Uterus (tissue), 3 donors: ENCODE measurements at regions not wholly inside any gene's neighbourhood (a gene's known extent, or its start where the extent isn't known, plus 50 kb on each side); places are given as distances from the start of the nearest gene placed in this dataset.

Source experiments
- DNase-seq, 2 donors: peaks; one replicate each; pipeline ENCODE4 v3.0.0-alpha.2; 2019 to 2020
- H3K27ac ChIP-seq, 2 donors: fragments of 200-600 bp; sonication (generic); 1 replicate in 1 of 2; 2 replicates in 1 of 2; pipeline ENCODE4 v1.5.1; 2016 to 2018
- H3K27me3 ChIP-seq, 2 donors: fragments of 200-600 bp; sonication (generic); one replicate each; pipeline ENCODE4 v1.5.1; 2018 to 2019; ENCODE audit warnings: control low read depth in 1 of 2
- H3K36me3 ChIP-seq, 2 donors: fragments of 200-600 bp; sonication (generic); one replicate each; pipeline ENCODE4 v1.5.1; 2019; ENCODE audit warnings: control low read depth in 1 of 2
- H3K4me1 ChIP-seq, 2 donors: fragments of 200-600 bp; sonication (generic); one replicate each; pipeline ENCODE4 v1.5.1; 2018 to 2019; ENCODE audit warnings: control low read depth in 1 of 2
- H3K4me3 ChIP-seq, 2 donors: fragments of 200-600 bp; sonication (generic); 1 replicate in 1 of 2; 2 replicates in 1 of 2; pipeline ENCODE4 v1.5.1; 2018 to 2019; ENCODE audit warnings: mild to moderate bottlenecking in 1 of 2
- H3K9me3 ChIP-seq, 2 donors: fragments of 200-600 bp; sonication (generic); one replicate each; pipeline ENCODE4 v1.5.1; 2019; ENCODE audit warnings: control low read depth in 1 of 2
- CTCF ChIP-seq, 4 experiments: fragments of 200-600 bp in 2 of 4; fragments of 450-650 bp in 2 of 4; sonication (generic) in 2 of 4; IDR thresholded peaks; one replicate each; pipeline ENCODE4 v1.5.1; 2016 to 2019; ENCODE audit warnings: antibody characterized with exemption in 4 of 4, mild to moderate bottlenecking in 2 of 4, moderate library complexity in 1 of 4
- POLR2A ChIP-seq, 2 donors: fragments of 450-650 bp; IDR thresholded peaks; one replicate each; pipeline ENCODE4 v1.6.1; 2016; ENCODE audit warnings: antibody characterized with exemption in 2 of 2, mild to moderate bottlenecking in 1 of 2, moderate library complexity in 1 of 2
- intact Hi-C: fragments of 100-400 bp; cut with DNase I; formaldehyde crosslinking; loops from one replicate; pipeline ENCODE4 v1.15.1; 2023; ENCODE audit warnings: low total_unique reads
- donor health status: DM: yes; HTN: yes; CAD: no.

GRCh38 chr13:97660594-97661260 is 226.8 kb downstream of the RAP2A start:
- Histone ChIP-seq H3K4me3 (no peak overlapping the region), H3K27ac (peak overlapping the region in 1 of 2 donors; percentile 38), H3K36me3 (no peaks in the 10 kb centered on the region), H3K9me3 (no peaks in the 10 kb centered on the region), H3K27me3 (no peaks in the 10 kb centered on the region), H3K4me1 (no peaks in the 10 kb centered on the region)
- TF ChIP-seq CTCF (IDR thresholded peaks at IDR 0.05) (no peak), POLR2A (IDR thresholded peaks at IDR 0.05) (no peak)
- intact Hi-C loops = no loop called here
- DNase-seq = no peak

DNA sequence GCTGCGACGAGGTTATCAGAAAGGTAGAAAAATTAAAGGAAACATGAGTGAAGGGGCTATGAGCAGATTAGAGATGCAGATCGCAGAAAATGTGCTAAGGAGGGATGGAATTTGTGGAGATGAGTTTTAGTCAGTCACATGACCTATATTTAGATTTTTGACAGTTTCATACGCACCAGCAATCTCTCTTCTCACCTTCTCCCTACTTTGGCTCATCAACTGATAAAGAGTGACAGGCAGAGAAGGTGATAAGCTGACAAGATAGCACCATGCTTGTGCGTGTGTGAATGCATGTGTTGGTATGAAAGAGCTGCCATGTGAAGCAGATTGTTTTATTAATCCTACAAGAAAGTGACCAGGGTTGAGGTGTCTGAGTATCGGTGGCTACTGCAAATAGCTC is 252.6 kb downstream of the RAP2A start:
- no peak for TF ChIP-seq CTCF (IDR thresholded peaks at IDR 0.05)
- no peak for TF ChIP-seq POLR2A (IDR thresholded peaks at IDR 0.05)
- H3K36me3 ChIP-seq = no peaks in the 10 kb centered on the region
- no peaks in the 10 kb centered on the region for H3K4me1 ChIP-seq
- H3K27ac ChIP-seq = no peak overlapping the region
- no peak overlapping the region for H3K4me3 ChIP-seq
- H3K9me3 ChIP-seq = no peaks in the 10 kb centered on the region
- intact Hi-C loops = no loop called here
- no peaks in the 10 kb centered on the region for H3K27me3 ChIP-seq
- no peak for DNase-seq

- intact Hi-C loops = no loop called here
- H3K4me3 ChIP-seq = no peak overlapping the region
- no peaks in the 10 kb centered on the region for H3K27me3 ChIP-seq
- no peaks in the 10 kb centered on the region for H3K9me3 ChIP-seq
- H3K27ac ChIP-seq = no peak overlapping the region
- no peak for TF ChIP-seq CTCF (IDR thresholded peaks at IDR 0.05)
- TF ChIP-seq POLR2A (IDR thresholded peaks at IDR 0.05) = no peak
- H3K36me3 ChIP-seq = no peaks in the 10 kb centered on the region
- H3K4me1 ChIP-seq = no peaks in the 10 kb centered on the region
- no peak for DNase-seq
Measured at GRCh38 chr13:97692628-97693027, 258.7 kb downstream of the RAP2A start.

- no peaks in the 10 kb centered on the region for H3K4me1 ChIP-seq
- H3K9me3 ChIP-seq = no peaks in the 10 kb centered on the region
- no peak overlapping the region for H3K27ac ChIP-seq
- DNase-seq = no peak
- TF ChIP-seq POLR2A (IDR thresholded peaks at IDR 0.05) (no peak), CTCF (IDR thresholded peaks at IDR 0.05) (no peak)
- no peak overlapping the region for H3K4me3 ChIP-seq
- no peaks in the 10 kb centered on the region for H3K36me3 ChIP-seq
- intact Hi-C loops = no loop called here
- H3K27me3 ChIP-seq = no peaks in the 10 kb centered on the region
Measured at GRCh38 chr13:97695684-97696083, 257.8 kb upstream of the IPO5 start.

GRCh38 chr13:97696921-97697320 is 256.6 kb upstream of the IPO5 start:
- H3K27ac ChIP-seq = no peak overlapping the region

More at GRCh38 chr13:97696921-97697320, 256.6 kb upstream of the IPO5 start:
- no peaks in the 10 kb centered on the region for H3K9me3 ChIP-seq
- no peaks in the 10 kb centered on the region for H3K4me1 ChIP-seq
- H3K27me3 ChIP-seq = no peaks in the 10 kb centered on the region
- DNase-seq = no peak
- no peak for TF ChIP-seq POLR2A (IDR thresholded peaks at IDR 0.05)
- no peak for TF ChIP-seq CTCF (IDR thresholded peaks at IDR 0.05)
- no peak overlapping the region for H3K4me3 ChIP-seq
- H3K36me3 ChIP-seq = no peaks in the 10 kb centered on the region
- intact Hi-C loops = no loop called here
